ENCODE measurements at regions not wholly inside any gene's neighbourhood (a gene's known extent, or its start where the extent isn't known, plus 50 kb on each side); places are given as distances from the start of the nearest gene placed in this dataset.

DNA sequence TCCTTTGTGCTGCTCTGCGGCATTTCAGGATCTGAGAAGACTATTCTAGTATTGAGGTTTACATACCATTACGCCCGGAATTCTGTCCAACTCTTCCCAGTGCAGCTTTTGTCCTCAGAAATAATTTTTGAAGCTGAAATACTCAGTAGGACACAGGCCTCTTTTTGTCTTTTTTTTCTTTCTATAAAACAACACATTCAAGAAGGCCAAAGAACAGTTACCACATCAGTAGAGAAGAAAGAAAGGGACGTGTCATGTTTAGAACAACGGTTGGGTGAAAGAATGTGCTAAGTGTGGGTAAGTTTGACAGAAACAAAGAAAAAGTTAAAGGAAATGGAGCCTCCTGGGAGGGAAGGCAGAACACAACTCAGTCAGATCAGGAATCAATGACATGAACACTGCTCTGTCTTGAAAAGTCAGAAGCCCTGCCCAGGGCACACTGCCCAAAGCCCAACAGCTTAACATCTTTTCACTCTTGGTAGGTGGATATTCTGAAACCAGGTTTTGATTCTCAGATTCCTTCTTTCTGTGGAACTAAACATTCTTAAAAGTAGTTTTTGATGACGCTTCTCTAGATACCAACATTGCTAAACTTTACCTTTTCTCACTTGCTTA lies 198.6 kb upstream of the CWC22 start:
- TF ChIP-seq TAF1 (IDR thresholded peaks at IDR 0.05; ENCODE audit: borderline replicate concordance, insufficient read depth, low read length) (no peak), FOXP2 (optimal IDR thresholded peaks at IDR 0.05; ENCODE audit: borderline replicate concordance, extremely low read depth, extremely low read length, insufficient read depth) (no peak), POLR2AphosphoS5 (IDR thresholded peaks at IDR 0.05; ENCODE audit: low read depth, low read length) (no peak)
- TF ChIP-seq, protein P1, sequence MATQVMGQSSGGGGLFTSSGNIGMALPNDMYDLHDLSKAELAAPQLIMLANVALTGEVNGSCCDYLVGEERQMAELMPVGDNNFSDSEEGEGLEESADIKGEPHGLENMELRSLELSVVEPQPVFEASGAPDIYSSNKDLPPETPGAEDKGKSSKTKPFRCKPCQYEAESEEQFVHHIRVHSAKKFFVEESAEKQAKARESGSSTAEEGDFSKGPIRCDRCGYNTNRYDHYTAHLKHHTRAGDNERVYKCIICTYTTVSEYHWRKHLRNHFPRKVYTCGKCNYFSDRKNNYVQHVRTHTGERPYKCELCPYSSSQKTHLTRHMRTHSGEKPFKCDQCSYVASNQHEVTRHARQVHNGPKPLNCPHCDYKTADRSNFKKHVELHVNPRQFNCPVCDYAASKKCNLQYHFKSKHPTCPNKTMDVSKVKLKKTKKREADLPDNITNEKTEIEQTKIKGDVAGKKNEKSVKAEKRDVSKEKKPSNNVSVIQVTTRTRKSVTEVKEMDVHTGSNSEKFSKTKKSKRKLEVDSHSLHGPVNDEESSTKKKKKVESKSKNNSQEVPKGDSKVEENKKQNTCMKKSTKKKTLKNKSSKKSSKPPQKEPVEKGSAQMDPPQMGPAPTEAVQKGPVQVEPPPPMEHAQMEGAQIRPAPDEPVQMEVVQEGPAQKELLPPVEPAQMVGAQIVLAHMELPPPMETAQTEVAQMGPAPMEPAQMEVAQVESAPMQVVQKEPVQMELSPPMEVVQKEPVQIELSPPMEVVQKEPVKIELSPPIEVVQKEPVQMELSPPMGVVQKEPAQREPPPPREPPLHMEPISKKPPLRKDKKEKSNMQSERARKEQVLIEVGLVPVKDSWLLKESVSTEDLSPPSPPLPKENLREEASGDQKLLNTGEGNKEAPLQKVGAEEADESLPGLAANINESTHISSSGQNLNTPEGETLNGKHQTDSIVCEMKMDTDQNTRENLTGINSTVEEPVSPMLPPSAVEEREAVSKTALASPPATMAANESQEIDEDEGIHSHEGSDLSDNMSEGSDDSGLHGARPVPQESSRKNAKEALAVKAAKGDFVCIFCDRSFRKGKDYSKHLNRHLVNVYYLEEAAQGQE (IDR thresholded peaks at IDR 0.05; ENCODE audit: insufficient read depth in 1 of 2, low read depth in 2 of 2, low read length in 2 of 2), result no peak

DNA sequence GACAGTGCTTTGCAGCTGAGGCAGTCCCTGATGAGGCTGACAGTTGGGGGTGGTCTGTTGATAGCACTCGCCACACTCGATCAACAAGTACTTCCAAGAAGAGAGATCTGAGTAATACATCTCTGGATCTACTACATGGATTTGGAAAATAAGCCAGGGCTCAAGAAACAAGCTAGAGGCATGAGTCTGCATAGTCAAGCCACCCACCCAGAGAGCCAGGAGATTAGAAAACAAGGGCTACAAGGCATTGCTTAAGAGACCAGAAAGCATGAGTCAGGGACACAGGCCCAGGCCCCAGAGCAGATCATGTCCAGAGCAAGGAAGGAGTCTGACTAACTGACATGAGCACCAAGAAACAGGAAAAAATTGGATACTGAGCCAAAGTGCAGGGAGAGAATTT lies 196.9 kb upstream of the CWC22 start:
- TF ChIP-seq POLR2AphosphoS5 (IDR thresholded peaks at IDR 0.05; ENCODE audit: low read depth, low read length), result no peak
- TF ChIP-seq FOXP2 (optimal IDR thresholded peaks at IDR 0.05; ENCODE audit: borderline replicate concordance, extremely low read depth, extremely low read length, insufficient read depth), result no peak
- TF ChIP-seq, protein P1 (IDR thresholded peaks at IDR 0.05; ENCODE audit: insufficient read depth in 1 of 2, low read depth in 2 of 2, low read length in 2 of 2), result no peak
- TF ChIP-seq TAF1 (IDR thresholded peaks at IDR 0.05; ENCODE audit: borderline replicate concordance, insufficient read depth, low read length), result no peak
- no peak for TF ChIP-seq SIN3A (IDR thresholded peaks at IDR 0.05; ENCODE audit: borderline replicate concordance, insufficient read depth, low read length)

DNA sequence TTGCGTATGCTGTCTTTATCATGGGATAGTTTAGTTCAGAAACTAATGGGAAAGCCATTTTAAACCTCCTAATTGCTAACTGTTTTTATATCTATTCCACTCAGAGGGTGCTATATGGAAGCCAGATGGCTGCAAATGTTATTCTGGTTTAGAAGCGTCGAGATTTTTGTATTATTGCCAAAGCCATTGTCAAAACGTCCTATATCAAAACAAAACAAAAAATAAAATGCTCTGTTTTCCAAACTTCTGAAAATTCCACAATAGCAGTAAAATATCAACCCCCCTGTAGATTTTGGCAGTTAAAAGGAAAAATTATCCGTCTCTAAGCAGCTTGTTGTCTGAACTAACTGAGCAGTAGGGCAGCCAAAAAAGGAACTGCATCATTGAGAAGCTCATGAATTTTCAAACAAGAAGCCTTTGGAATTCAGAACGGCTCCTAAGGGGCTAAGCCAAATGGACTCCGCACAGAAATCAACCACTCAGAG lies 195.4 kb upstream of the CWC22 start:
- TF ChIP-seq, protein P1 (IDR thresholded peaks at IDR 0.05; ENCODE audit: insufficient read depth in 1 of 2, low read depth in 2 of 2, low read length in 2 of 2), result no peak
- no peak for TF ChIP-seq POLR2AphosphoS5 (IDR thresholded peaks at IDR 0.05; ENCODE audit: low read depth, low read length)
- no peak for TF ChIP-seq SIN3A (IDR thresholded peaks at IDR 0.05; ENCODE audit: borderline replicate concordance, insufficient read depth, low read length)
- no peak for TF ChIP-seq FOXP2 (optimal IDR thresholded peaks at IDR 0.05; ENCODE audit: borderline replicate concordance, extremely low read depth, extremely low read length, insufficient read depth)
- no peak for TF ChIP-seq TAF1 (IDR thresholded peaks at IDR 0.05; ENCODE audit: borderline replicate concordance, insufficient read depth, low read length)

DNA sequence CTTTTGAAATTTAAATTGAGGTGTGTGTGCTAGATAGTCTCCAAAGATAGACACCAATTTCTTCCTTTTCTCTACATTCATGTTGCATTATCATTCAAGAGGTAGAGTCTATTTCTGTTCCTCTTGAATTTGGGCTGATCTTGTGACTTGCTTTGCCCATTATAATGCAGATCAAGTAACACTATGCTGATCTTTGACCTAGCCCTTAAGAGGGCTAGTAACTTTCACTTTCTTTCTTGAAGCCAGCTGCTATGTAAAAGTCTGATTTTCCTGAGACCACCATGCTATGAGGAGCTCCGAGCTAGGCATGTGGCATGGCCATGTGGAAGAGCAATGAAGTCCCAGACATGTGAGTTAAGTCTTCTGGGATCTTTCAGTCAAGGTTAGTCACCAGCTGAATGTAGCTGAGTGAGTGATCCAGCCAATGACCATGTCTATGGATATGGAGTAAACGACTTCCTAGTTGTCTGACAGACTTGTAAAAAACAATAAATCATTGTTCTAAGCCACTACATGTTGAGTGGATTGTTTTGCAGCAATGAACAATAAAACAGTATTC lies 189.4 kb upstream of the CWC22 start:
- TF ChIP-seq SIN3A (IDR thresholded peaks at IDR 0.05; ENCODE audit: borderline replicate concordance, insufficient read depth, low read length), result no peak
- TF ChIP-seq, protein P1 (IDR thresholded peaks at IDR 0.05; ENCODE audit: insufficient read depth in 1 of 2, low read depth in 2 of 2, low read length in 2 of 2), result no peak
- no peak for TF ChIP-seq POLR2AphosphoS5 (IDR thresholded peaks at IDR 0.05; ENCODE audit: low read depth, low read length)
- no peak for TF ChIP-seq FOXP2 (optimal IDR thresholded peaks at IDR 0.05; ENCODE audit: borderline replicate concordance, extremely low read depth, extremely low read length, insufficient read depth)
- no peak for TF ChIP-seq TAF1 (IDR thresholded peaks at IDR 0.05; ENCODE audit: borderline replicate concordance, insufficient read depth, low read length)
